ENCODE measurements at regions not wholly inside any gene's neighbourhood (a gene's known extent, or its start where the extent isn't known, plus 50 kb on each side); places are given as distances from the start of the nearest gene placed in this dataset.
A peak's percentile ranks its signal among the peaks of the same experiment; 100 is the strongest.

- no peak overlapping the region for H3K4me3 Mint-ChIP-seq (ENCODE audit: unreplicated experiment)
- no peak for FAIRE-seq
- no peaks in the 10 kb centered on the region for H3K27me3 Mint-ChIP-seq (ENCODE audit: low read depth, unreplicated experiment)
- no peaks in the 10 kb centered on the region for H3K36me3 Mint-ChIP-seq (ENCODE audit: low read depth, unreplicated experiment)
- no peaks in the 10 kb centered on the region for H3K9me3 Mint-ChIP-seq (ENCODE audit: unreplicated experiment)
- Histone ChIP-seq H3K9ac (ENCODE audit: low read length) (no peak overlapping the region), H4K20me1 (ENCODE audit: insufficient read depth, low read length) (no peaks in the 10 kb centered on the region), H3K79me2 (ENCODE audit: insufficient read depth, low read length) (no peaks in the 10 kb centered on the region), H3K9me3 (ENCODE audit: insufficient read depth, low read depth, low read length) (no peaks in the 10 kb centered on the region), H3K36me3 (ENCODE audit: insufficient read depth, low read length) (no peaks in the 10 kb centered on the region), H3K4me2 (ENCODE audit: low read length) (no peak overlapping the region), H3K27ac (ENCODE audit: low read depth, low read length) (no peak overlapping the region), H3K4me3 (ENCODE audit: insufficient read depth, low read depth, low read length) (no peak overlapping the region), H2AFZ (ENCODE audit: low read depth, low read length) (no peak overlapping the region), H3K27me3 (ENCODE audit: insufficient read depth, low read length) (no peaks in the 10 kb centered on the region), H3K4me1 (ENCODE audit: insufficient read depth, low read length) (no peaks in the 10 kb centered on the region)
- TF ChIP-seq CTCF (IDR thresholded peaks at IDR 0.05; ENCODE audit: insufficient read depth, low read depth, low read length) (no peak), EZH2 (IDR thresholded peaks at IDR 0.05; ENCODE audit: insufficient read depth, low read length) (no peak)
- no peak overlapping the region for H3K27ac Mint-ChIP-seq (ENCODE audit: unreplicated experiment)
- no peaks in the 10 kb centered on the region for H3K4me1 Mint-ChIP-seq (ENCODE audit: low read depth, unreplicated experiment)
- peak; percentile 2 for DNase-seq (ENCODE audit: low read depth)
Observed at GRCh38 chr4:126568652-126569570, 1063.8 kb upstream of the INTU start.

GRCh38 chr4:126572264-126572663 lies 1060.5 kb upstream of the INTU start:
- Histone ChIP-seq H3K4me2 (ENCODE audit: low read length) (no peak overlapping the region), H3K9me3 (ENCODE audit: insufficient read depth, low read depth, low read length) (no peaks in the 10 kb centered on the region), H3K4me1 (ENCODE audit: insufficient read depth, low read length) (no peaks in the 10 kb centered on the region), H3K27ac (ENCODE audit: low read depth, low read length) (no peak overlapping the region), H3K36me3 (ENCODE audit: insufficient read depth, low read length) (no peaks in the 10 kb centered on the region), H3K27me3 (ENCODE audit: insufficient read depth, low read length) (no peaks in the 10 kb centered on the region), H3K4me3 (ENCODE audit: insufficient read depth, low read depth, low read length) (no peak overlapping the region), H2AFZ (ENCODE audit: low read depth, low read length) (no peak overlapping the region), H4K20me1 (ENCODE audit: insufficient read depth, low read length) (no peaks in the 10 kb centered on the region), H3K79me2 (ENCODE audit: insufficient read depth, low read length) (no peaks in the 10 kb centered on the region), H3K9ac (ENCODE audit: low read length) (no peak overlapping the region)
- no peak for TF ChIP-seq CTCF (IDR thresholded peaks at IDR 0.05; ENCODE audit: insufficient read depth, low read depth, low read length)
- no peak for TF ChIP-seq EZH2 (IDR thresholded peaks at IDR 0.05; ENCODE audit: insufficient read depth, low read length)
- FAIRE-seq, result no peak
- DNase-seq (ENCODE audit: low read depth), result no peak
- Mint-ChIP-seq H3K36me3 (ENCODE audit: low read depth, unreplicated experiment) (no peaks in the 10 kb centered on the region), H3K4me3 (ENCODE audit: unreplicated experiment) (no peak overlapping the region), H3K9me3 (ENCODE audit: unreplicated experiment) (no peaks in the 10 kb centered on the region), H3K4me1 (ENCODE audit: low read depth, unreplicated experiment) (no peaks in the 10 kb centered on the region), H3K27me3 (ENCODE audit: low read depth, unreplicated experiment) (no peaks in the 10 kb centered on the region), H3K27ac (ENCODE audit: unreplicated experiment) (no peak overlapping the region)

- Histone ChIP-seq H3K36me3 (ENCODE audit: insufficient read depth, low read length) (no peaks in the 10 kb centered on the region), H3K27me3 (ENCODE audit: insufficient read depth, low read length) (no peaks in the 10 kb centered on the region), H3K27ac (ENCODE audit: low read depth, low read length) (no peak overlapping the region), H3K9me3 (ENCODE audit: insufficient read depth, low read depth, low read length) (no peaks in the 10 kb centered on the region), H3K4me2 (ENCODE audit: low read length) (no peak overlapping the region), H4K20me1 (ENCODE audit: insufficient read depth, low read length) (no peaks in the 10 kb centered on the region), H3K4me3 (ENCODE audit: insufficient read depth, low read depth, low read length) (no peak overlapping the region), H2AFZ (ENCODE audit: low read depth, low read length) (no peak overlapping the region), H3K4me1 (ENCODE audit: insufficient read depth, low read length) (no peaks in the 10 kb centered on the region), H3K79me2 (ENCODE audit: insufficient read depth, low read length) (no peaks in the 10 kb centered on the region), H3K9ac (ENCODE audit: low read length) (no peak overlapping the region)
- Mint-ChIP-seq H3K4me3 (ENCODE audit: unreplicated experiment) (no peak overlapping the region), H3K36me3 (ENCODE audit: low read depth, unreplicated experiment) (no peaks in the 10 kb centered on the region), H3K27me3 (ENCODE audit: low read depth, unreplicated experiment) (no peaks in the 10 kb centered on the region), H3K9me3 (ENCODE audit: unreplicated experiment) (no peaks in the 10 kb centered on the region), H3K4me1 (ENCODE audit: low read depth, unreplicated experiment) (no peaks in the 10 kb centered on the region), H3K27ac (ENCODE audit: unreplicated experiment) (no peak overlapping the region)
- TF ChIP-seq EZH2 (IDR thresholded peaks at IDR 0.05; ENCODE audit: insufficient read depth, low read length) (no peak), CTCF (IDR thresholded peaks at IDR 0.05; ENCODE audit: insufficient read depth, low read depth, low read length) (no peak)
- FAIRE-seq (no peak), DNase-seq (ENCODE audit: low read depth) (no peak)
Observed at GRCh38 chr4:126582737-126583136, 1050.0 kb upstream of the INTU start.
